GM23338 (cell line): ENCODE measurements at regions not wholly inside any gene's neighbourhood (a gene's known extent, or its start where the extent isn't known, plus 50 kb on each side); places are given as distances from the start of the nearest gene placed in this dataset.

Source experiments
- ATAC-seq: fragments of 200-7000 bp; cut with Tn5 transposase; 3 replicates; pipeline ENCODE4 v1.9.1; 2020
- DNase-seq: peaks from one replicate; pipeline ENCODE4 v3.0.0-alpha.2; 2015; ENCODE audit warnings: low spot score
- H2AFZ ChIP-seq: fragments of 200-600 bp; sonication (generic); 2 replicates; pipeline ENCODE4 v1.8.0; 2016; ENCODE audit warnings: antibody characterized with exemption, mild to moderate bottlenecking, moderate library complexity
- H3F3A ChIP-seq: fragments of 200-600 bp; sonication (generic); replicated peaks from 2 replicates; pipeline ENCODE4 v1.8.0; 2017; ENCODE audit warnings: antibody characterized with exemption, mixed run types, low read depth
- H3K27ac ChIP-seq: fragments of 200-600 bp; sonication (generic); 2 replicates; pipeline ENCODE4 v1.6.1; 2016; ENCODE audit warnings: low read depth
- H3K27me3 ChIP-seq: fragments of 200-600 bp; sonication (generic); 2 replicates; pipeline ENCODE4 v1.8.0; 2016; ENCODE audit warnings: mild to moderate bottlenecking, mixed run types, moderate library complexity; ENCODE audit not compliant: insufficient read depth
- H3K36me3 ChIP-seq: fragments of 200-600 bp; sonication (generic); 2 replicates; pipeline ENCODE4 v1.8.0; 2016; ENCODE audit warnings: mild to moderate bottlenecking; ENCODE audit not compliant: insufficient read depth
- H3K4me1 ChIP-seq: fragments of 200-600 bp; sonication (generic); 2 replicates; pipeline ENCODE4 v1.8.0; 2016; ENCODE audit warnings: mild to moderate bottlenecking, moderate library complexity; ENCODE audit not compliant: insufficient read depth
- H3K4me2 ChIP-seq: fragments of 200-600 bp; sonication (generic); 2 replicates; pipeline ENCODE4 v1.7.1; 2017; ENCODE audit warnings: mixed run types
- H3K4me3 ChIP-seq: fragments of 200-600 bp; sonication (generic); 2 replicates; pipeline ENCODE4 v1.6.1; 2016; ENCODE audit warnings: mixed run types
- H3K79me2 ChIP-seq: fragments of 200-600 bp; sonication (generic); replicated peaks from 2 replicates; pipeline ENCODE4 v1.8.0; 2017; ENCODE audit warnings: mild to moderate bottlenecking; ENCODE audit not compliant: insufficient read depth
- H3K9me2 ChIP-seq: fragments of 200-600 bp; sonication (generic); 2 replicates; pipeline ENCODE4 v1.8.0; 2017; ENCODE audit not compliant: insufficient read depth
- H4K20me1 ChIP-seq: fragments of 200-600 bp; sonication (generic); replicated peaks from 2 replicates; pipeline ENCODE4 v1.8.0; 2017; ENCODE audit warnings: mild to moderate bottlenecking; ENCODE audit not compliant: insufficient read depth
- H3K27ac Mint-ChIP-seq: 2 replicates; pipeline ENCODE4 v1.8.0; 2020; ENCODE audit warnings: inconsistent platforms, mild to moderate bottlenecking, moderate library complexity, mixed read lengths
- H3K27me3 Mint-ChIP-seq: 3 replicates; pipeline ENCODE4 v1.8.0; 2022; ENCODE audit warnings: low read depth, mild to moderate bottlenecking, moderate library complexity, mixed read lengths, inconsistent platforms; ENCODE audit not compliant: insufficient read depth, poor library complexity
- H3K36me3 Mint-ChIP-seq: 3 replicates; pipeline ENCODE4 v1.8.0; 2021; ENCODE audit warnings: low read depth, mild to moderate bottlenecking, inconsistent platforms, moderate library complexity, mixed read lengths
- H3K4me1 Mint-ChIP-seq: 3 replicates; pipeline ENCODE4 v1.8.0; 2020; ENCODE audit warnings: mild to moderate bottlenecking, inconsistent platforms, mixed read lengths
- H3K4me3 Mint-ChIP-seq: 3 replicates; pipeline ENCODE4 v1.8.0; 2021; ENCODE audit warnings: moderate library complexity, mild to moderate bottlenecking, inconsistent platforms, mixed read lengths
- H3K9me3 Mint-ChIP-seq: 3 replicates; pipeline ENCODE4 v1.8.0; 2020; ENCODE audit warnings: moderate library complexity, mild to moderate bottlenecking, inconsistent platforms, mixed read lengths
- CREB1 ChIP-seq: fragments of 250-450 bp; sonication (Bioruptor Pico); IDR thresholded peaks from 2 replicates; pipeline ENCODE4 v1.5.0; 2020; ENCODE audit warnings: low read depth, mild to moderate bottlenecking, moderate library complexity
- EZH2 ChIP-seq: fragments of 200-600 bp; sonication (generic); IDR thresholded peaks from one replicate; pipeline ENCODE4 v1.8.0; 2017; ENCODE audit warnings: antibody characterized with exemption, mild to moderate bottlenecking, low read depth; ENCODE audit not compliant: unreplicated experiment
- EZH2phosphoT487 ChIP-seq: fragments of 200-600 bp; sonication (generic); IDR thresholded peaks from one replicate; pipeline ENCODE4 v1.8.1; 2018; ENCODE audit warnings: antibody characterized with exemption; ENCODE audit not compliant: unreplicated experiment
- JUNB ChIP-seq: IDR thresholded peaks from one replicate; pipeline ENCODE4 v1.6.1; 2016; ENCODE audit warnings: antibody characterized with exemption; ENCODE audit not compliant: unreplicated experiment
- NANOG ChIP-seq: IDR thresholded peaks from 2 replicates; pipeline ENCODE4 v1.6.1; 2016; ENCODE audit warnings: antibody characterized with exemption, borderline replicate concordance
- POLR2AphosphoS5 ChIP-seq: IDR thresholded peaks from 2 replicates; pipeline ENCODE4 v1.6.1; 2016; ENCODE audit warnings: antibody characterized with exemption, low read depth
- STAT1 ChIP-seq: IDR thresholded peaks from one replicate; pipeline ENCODE4 v1.6.1; 2016; ENCODE audit warnings: antibody characterized with exemption; ENCODE audit not compliant: unreplicated experiment
- ZNF114 ChIP-seq: fragments of 250-450 bp; sonication (Bioruptor Pico); IDR thresholded peaks from 2 replicates; pipeline ENCODE4 v1.5.0; 2020; ENCODE audit warnings: mild to moderate bottlenecking, moderate library complexity
- ZNF331 ChIP-seq: fragments of 250-450 bp; sonication (Bioruptor Pico); IDR thresholded peaks from 2 replicates; pipeline ENCODE4 v1.5.0; 2020; ENCODE audit warnings: low read depth, mild to moderate bottlenecking, moderate library complexity
- TF ChIP-seq, protein P1 (sequence below): IDR thresholded peaks from 2 replicates; pipeline ENCODE4 v1.6.1; 2016; ENCODE audit warnings: antibody characterized with exemption
- TF ChIP-seq, protein P2 (sequence below), 2 experiments: fragments of 200-600 bp in 1 of 2; sonication (generic) in 1 of 2; conservative IDR thresholded peaks; 2 replicates each; pipeline versions ENCODE4 v1.5.1 to v1.6.1; 2016 to 2017; ENCODE audit warnings: antibody characterized with exemption in 2 of 2, low read depth in 2 of 2, mild to moderate bottlenecking in 2 of 2, moderate library complexity in 1 of 2
- TF ChIP-seq, protein P3 (sequence below): fragments of 250-450 bp; sonication (Bioruptor Pico); IDR thresholded peaks from 2 replicates; pipeline ENCODE4 v1.5.0; 2020; ENCODE audit warnings: mild to moderate bottlenecking, moderate library complexity
- TF ChIP-seq, protein P4 (sequence below): IDR thresholded peaks from one replicate; pipeline ENCODE4 v1.6.1; 2018; ENCODE audit warnings: antibody characterized with exemption; ENCODE audit not compliant: unreplicated experiment

DNA sequence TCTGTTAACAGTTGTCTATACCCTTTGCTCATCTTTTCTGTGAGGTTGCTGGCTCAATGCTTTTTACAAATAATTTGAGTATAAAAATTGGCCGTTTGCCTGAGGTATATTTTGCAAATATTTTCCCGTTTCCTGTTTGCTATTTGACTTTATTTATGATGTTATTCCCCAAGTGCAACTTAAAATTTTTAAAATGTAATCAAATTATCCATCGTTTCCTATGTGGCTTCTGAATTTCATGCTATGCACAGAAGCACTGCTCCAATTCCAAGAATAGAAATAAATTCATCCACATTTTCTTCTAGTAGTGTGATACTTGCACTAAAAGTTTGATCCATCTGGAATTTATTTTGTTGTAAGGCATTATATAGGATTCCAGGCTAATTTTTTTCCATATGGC, 123.6 kb downstream of the ZNF608 start:
- no peak overlapping the region for H3K27ac Mint-ChIP-seq
- Histone ChIP-seq H3K4me2 (no peak overlapping the region), H3K36me3 (no peaks in the 10 kb centered on the region), H3K79me2 (no peaks in the 10 kb centered on the region), H3K27ac (no peak overlapping the region), H2AFZ (no peak overlapping the region), H3K27me3 (no peaks in the 10 kb centered on the region), H3K9me2 (no peaks in the 10 kb centered on the region), H3K4me3 (no peak overlapping the region), H3F3A (0 out of 2 replicates have a peak, but pooled peaks cover 2% of the 10 kb centered on the region), H3K4me1 (no peaks in the 10 kb centered on the region), H4K20me1 (no peaks in the 10 kb centered on the region)
- H3K9me3 Mint-ChIP-seq: no peaks in the 10 kb centered on the region; the same call in 1 of the 3 replicates
- H3K4me1 Mint-ChIP-seq: peaks cover 6% of the 10 kb centered on the region; the same call in 2 of the 3 replicates
- TF ChIP-seq EZH2: no peak
- TF ChIP-seq, protein P1, sequence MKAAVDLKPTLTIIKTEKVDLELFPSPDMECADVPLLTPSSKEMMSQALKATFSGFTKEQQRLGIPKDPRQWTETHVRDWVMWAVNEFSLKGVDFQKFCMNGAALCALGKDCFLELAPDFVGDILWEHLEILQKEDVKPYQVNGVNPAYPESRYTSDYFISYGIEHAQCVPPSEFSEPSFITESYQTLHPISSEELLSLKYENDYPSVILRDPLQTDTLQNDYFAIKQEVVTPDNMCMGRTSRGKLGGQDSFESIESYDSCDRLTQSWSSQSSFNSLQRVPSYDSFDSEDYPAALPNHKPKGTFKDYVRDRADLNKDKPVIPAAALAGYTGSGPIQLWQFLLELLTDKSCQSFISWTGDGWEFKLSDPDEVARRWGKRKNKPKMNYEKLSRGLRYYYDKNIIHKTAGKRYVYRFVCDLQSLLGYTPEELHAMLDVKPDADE: no peak
- TF ChIP-seq STAT1: no peak
- TF ChIP-seq NANOG: no peak
- no peak for TF ChIP-seq EZH2phosphoT487
- TF ChIP-seq, protein P2, sequence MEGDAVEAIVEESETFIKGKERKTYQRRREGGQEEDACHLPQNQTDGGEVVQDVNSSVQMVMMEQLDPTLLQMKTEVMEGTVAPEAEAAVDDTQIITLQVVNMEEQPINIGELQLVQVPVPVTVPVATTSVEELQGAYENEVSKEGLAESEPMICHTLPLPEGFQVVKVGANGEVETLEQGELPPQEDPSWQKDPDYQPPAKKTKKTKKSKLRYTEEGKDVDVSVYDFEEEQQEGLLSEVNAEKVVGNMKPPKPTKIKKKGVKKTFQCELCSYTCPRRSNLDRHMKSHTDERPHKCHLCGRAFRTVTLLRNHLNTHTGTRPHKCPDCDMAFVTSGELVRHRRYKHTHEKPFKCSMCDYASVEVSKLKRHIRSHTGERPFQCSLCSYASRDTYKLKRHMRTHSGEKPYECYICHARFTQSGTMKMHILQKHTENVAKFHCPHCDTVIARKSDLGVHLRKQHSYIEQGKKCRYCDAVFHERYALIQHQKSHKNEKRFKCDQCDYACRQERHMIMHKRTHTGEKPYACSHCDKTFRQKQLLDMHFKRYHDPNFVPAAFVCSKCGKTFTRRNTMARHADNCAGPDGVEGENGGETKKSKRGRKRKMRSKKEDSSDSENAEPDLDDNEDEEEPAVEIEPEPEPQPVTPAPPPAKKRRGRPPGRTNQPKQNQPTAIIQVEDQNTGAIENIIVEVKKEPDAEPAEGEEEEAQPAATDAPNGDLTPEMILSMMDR (conservative IDR thresholded peaks at IDR 0.05; ENCODE audit: low read depth in 2 of 2): no peak
- no peak for TF ChIP-seq CREB1 (CRISPR knock-in tag)
- TF ChIP-seq, protein P3, sequence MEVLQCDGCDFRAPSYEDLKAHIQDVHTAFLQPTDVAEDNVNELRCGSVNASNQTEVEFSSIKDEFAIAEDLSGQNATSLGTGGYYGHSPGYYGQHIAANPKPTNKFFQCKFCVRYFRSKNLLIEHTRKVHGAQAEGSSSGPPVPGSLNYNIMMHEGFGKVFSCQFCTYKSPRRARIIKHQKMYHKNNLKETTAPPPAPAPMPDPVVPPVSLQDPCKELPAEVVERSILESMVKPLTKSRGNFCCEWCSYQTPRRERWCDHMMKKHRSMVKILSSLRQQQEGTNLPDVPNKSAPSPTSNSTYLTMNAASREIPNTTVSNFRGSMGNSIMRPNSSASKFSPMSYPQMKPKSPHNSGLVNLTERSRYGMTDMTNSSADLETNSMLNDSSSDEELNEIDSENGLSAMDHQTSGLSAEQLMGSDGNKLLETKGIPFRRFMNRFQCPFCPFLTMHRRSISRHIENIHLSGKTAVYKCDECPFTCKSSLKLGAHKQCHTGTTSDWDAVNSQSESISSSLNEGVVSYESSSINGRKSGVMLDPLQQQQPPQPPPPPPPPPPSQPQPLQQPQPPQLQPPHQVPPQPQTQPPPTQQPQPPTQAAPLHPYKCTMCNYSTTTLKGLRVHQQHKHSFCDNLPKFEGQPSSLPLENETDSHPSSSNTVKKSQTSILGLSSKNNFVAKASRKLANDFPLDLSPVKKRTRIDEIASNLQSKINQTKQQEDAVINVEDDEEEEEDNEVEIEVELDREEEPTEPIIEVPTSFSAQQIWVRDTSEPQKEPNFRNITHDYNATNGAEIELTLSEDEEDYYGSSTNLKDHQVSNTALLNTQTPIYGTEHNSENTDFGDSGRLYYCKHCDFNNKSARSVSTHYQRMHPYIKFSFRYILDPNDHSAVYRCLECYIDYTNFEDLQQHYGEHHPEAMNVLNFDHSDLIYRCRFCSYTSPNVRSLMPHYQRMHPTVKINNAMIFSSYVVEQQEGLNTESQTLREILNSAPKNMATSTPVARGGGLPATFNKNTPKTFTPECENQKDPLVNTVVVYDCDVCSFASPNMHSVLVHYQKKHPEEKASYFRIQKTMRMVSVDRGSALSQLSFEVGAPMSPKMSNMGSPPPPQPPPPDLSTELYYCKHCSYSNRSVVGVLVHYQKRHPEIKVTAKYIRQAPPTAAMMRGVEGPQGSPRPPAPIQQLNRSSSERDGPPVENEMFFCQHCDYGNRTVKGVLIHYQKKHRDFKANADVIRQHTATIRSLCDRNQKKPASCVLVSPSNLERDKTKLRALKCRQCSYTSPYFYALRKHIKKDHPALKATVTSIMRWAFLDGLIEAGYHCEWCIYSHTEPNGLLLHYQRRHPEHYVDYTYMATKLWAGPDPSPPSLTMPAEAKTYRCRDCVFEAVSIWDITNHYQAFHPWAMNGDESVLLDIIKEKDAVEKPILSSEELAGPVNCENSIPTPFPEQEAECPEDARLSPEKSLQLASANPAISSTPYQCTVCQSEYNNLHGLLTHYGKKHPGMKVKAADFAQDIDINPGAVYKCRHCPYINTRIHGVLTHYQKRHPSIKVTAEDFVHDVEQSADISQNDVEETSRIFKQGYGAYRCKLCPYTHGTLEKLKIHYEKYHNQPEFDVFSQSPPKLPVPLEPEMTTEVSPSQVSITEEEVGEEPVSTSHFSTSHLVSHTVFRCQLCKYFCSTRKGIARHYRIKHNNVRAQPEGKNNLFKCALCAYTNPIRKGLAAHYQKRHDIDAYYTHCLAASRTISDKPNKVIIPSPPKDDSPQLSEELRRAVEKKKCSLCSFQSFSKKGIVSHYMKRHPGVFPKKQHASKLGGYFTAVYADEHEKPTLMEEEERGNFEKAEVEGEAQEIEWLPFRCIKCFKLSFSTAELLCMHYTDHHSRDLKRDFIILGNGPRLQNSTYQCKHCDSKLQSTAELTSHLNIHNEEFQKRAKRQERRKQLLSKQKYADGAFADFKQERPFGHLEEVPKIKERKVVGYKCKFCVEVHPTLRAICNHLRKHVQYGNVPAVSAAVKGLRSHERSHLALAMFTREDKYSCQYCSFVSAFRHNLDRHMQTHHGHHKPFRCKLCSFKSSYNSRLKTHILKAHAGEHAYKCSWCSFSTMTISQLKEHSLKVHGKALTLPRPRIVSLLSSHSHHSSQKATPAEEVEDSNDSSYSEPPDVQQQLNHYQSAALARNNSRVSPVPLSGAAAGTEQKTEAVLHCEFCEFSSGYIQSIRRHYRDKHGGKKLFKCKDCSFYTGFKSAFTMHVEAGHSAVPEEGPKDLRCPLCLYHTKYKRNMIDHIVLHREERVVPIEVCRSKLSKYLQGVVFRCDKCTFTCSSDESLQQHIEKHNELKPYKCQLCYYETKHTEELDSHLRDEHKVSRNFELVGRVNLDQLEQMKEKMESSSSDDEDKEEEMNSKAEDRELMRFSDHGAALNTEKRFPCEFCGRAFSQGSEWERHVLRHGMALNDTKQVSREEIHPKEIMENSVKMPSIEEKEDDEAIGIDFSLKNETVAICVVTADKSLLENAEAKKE (CRISPR knock-in tag): no peak
- no peak for TF ChIP-seq POLR2AphosphoS5
- no peak for TF ChIP-seq JUNB
- no peak for TF ChIP-seq ZNF114 (CRISPR knock-in tag)
- TF ChIP-seq ZNF331: no peak
- TF ChIP-seq, protein P4, sequence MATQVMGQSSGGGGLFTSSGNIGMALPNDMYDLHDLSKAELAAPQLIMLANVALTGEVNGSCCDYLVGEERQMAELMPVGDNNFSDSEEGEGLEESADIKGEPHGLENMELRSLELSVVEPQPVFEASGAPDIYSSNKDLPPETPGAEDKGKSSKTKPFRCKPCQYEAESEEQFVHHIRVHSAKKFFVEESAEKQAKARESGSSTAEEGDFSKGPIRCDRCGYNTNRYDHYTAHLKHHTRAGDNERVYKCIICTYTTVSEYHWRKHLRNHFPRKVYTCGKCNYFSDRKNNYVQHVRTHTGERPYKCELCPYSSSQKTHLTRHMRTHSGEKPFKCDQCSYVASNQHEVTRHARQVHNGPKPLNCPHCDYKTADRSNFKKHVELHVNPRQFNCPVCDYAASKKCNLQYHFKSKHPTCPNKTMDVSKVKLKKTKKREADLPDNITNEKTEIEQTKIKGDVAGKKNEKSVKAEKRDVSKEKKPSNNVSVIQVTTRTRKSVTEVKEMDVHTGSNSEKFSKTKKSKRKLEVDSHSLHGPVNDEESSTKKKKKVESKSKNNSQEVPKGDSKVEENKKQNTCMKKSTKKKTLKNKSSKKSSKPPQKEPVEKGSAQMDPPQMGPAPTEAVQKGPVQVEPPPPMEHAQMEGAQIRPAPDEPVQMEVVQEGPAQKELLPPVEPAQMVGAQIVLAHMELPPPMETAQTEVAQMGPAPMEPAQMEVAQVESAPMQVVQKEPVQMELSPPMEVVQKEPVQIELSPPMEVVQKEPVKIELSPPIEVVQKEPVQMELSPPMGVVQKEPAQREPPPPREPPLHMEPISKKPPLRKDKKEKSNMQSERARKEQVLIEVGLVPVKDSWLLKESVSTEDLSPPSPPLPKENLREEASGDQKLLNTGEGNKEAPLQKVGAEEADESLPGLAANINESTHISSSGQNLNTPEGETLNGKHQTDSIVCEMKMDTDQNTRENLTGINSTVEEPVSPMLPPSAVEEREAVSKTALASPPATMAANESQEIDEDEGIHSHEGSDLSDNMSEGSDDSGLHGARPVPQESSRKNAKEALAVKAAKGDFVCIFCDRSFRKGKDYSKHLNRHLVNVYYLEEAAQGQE: no peak
- H3K36me3 Mint-ChIP-seq: peaks cover 5% of the 10 kb centered on the region; the same call in 2 of the 3 replicates
- ATAC-seq: no peak
- DNase-seq: no peak
- no peaks in the 10 kb centered on the region for H3K27me3 Mint-ChIP-seq
- H3K4me3 Mint-ChIP-seq: no peak overlapping the region
